ENCODE measurements at regions not wholly inside any gene's neighbourhood (a gene's known extent, or its start where the extent isn't known, plus 50 kb on each side); places are given as distances from the start of the nearest gene placed in this dataset.

- TF ChIP-seq RAD21 (IDR thresholded peaks at IDR 0.05; ENCODE audit: low read length) (no peak), CTCF (conservative IDR thresholded peaks at IDR 0.05; ENCODE audit: low read depth, low read length) (no peak), POLR2A (IDR thresholded peaks at IDR 0.05; ENCODE audit: low read depth, low read length) (no peak), FOS (IDR thresholded peaks at IDR 0.05; ENCODE audit: low read depth, low read length) (no peak), MAZ (IDR thresholded peaks at IDR 0.05; ENCODE audit: borderline replicate concordance, low read depth, low read length) (no peak), RCOR1 (IDR thresholded peaks at IDR 0.05; ENCODE audit: insufficient replicate concordance, low read length) (no peak), BHLHE40 (IDR thresholded peaks at IDR 0.05; ENCODE audit: low read depth, low read length) (no peak), SMC3 (IDR thresholded peaks at IDR 0.05; ENCODE audit: low read depth, low read length) (no peak), NFE2L2 (IDR thresholded peaks at IDR 0.05; ENCODE audit: low read depth, low read length) (no peak), CEBPB (IDR thresholded peaks at IDR 0.05; ENCODE audit: low read depth, low read length) (no peak), CHD1 (IDR thresholded peaks at IDR 0.05; ENCODE audit: low read depth, low read length) (no peak), MXI1 (IDR thresholded peaks at IDR 0.05; ENCODE audit: borderline replicate concordance, low read depth, low read length) (no peak)
These were observed 311.7 kb downstream of the YTHDC2 start for GRCh38 chr5:113825176-113825575.
